H9 (cell line): ENCODE measurements at regions not wholly inside any gene's neighbourhood (a gene's known extent, or its start where the extent isn't known, plus 50 kb on each side); places are given as distances from the start of the nearest gene placed in this dataset.

Experiments
- DNase-seq: peaks from one replicate; pipeline ENCODE4 v3.0.0-alpha.2; 2017
- H2AFZ ChIP-seq: one replicate; pipeline ENCODE4 v1.6.1; 2013; ENCODE audit warnings: mild to moderate bottlenecking, low read length, control low read depth, moderate library complexity
- H2AK5ac ChIP-seq: 2 replicates; pipeline ENCODE4 v1.6.1; 2013; ENCODE audit warnings: low read length, control low read depth, mixed read lengths; ENCODE audit not compliant: insufficient read length
- H2BK120ac ChIP-seq: one replicate; pipeline ENCODE4 v1.6.1; 2013; ENCODE audit warnings: low read depth, mild to moderate bottlenecking, low read length, control low read depth, inconsistent platforms; ENCODE audit not compliant: poor library complexity, severe bottlenecking
- H2BK12ac ChIP-seq: 2 replicates; pipeline ENCODE4 v1.6.1; 2013; ENCODE audit warnings: low read length, control low read depth, mixed read lengths, low read depth; ENCODE audit not compliant: insufficient read length
- H2BK15ac ChIP-seq: 2 replicates; pipeline ENCODE4 v1.6.1; 2013; ENCODE audit warnings: low read depth, low read length, control low read depth
- H2BK20ac ChIP-seq: one replicate; pipeline ENCODE4 v1.6.1; 2013; ENCODE audit warnings: low read depth, mild to moderate bottlenecking, low read length, control low read depth, inconsistent platforms; ENCODE audit not compliant: poor library complexity, severe bottlenecking
- H2BK5ac ChIP-seq: 2 replicates; pipeline ENCODE4 v1.6.1; 2013; ENCODE audit warnings: low read length, control low read depth, mixed read lengths; ENCODE audit not compliant: insufficient read length
- H3K14ac ChIP-seq: 2 replicates; pipeline ENCODE4 v1.6.1; 2013; ENCODE audit warnings: low read length, control low read depth; ENCODE audit not compliant: insufficient read depth
- H3K18ac ChIP-seq: 2 replicates; pipeline ENCODE4 v1.6.1; 2013; ENCODE audit warnings: low read depth, mild to moderate bottlenecking, mixed read lengths, low read length, control low read depth; ENCODE audit not compliant: insufficient read length
- H3K23ac ChIP-seq: 2 replicates; pipeline ENCODE4 v1.6.1; 2013; ENCODE audit warnings: low read length, control low read depth, mixed read lengths, low read depth; ENCODE audit not compliant: insufficient read length
- H3K23me2 ChIP-seq: 2 replicates; pipeline ENCODE4 v1.6.1; 2013; ENCODE audit warnings: low read depth, mild to moderate bottlenecking, mixed read lengths, low read length, control low read depth; ENCODE audit not compliant: insufficient read length, poor library complexity, severe bottlenecking
- H3K27ac ChIP-seq: 2 replicates; pipeline ENCODE4 v1.5.1; 2013; ENCODE audit warnings: low read length, control low read depth, mixed read lengths, low read depth; ENCODE audit not compliant: insufficient read length
- H3K27me3 ChIP-seq: 2 replicates; pipeline ENCODE4 v1.6.1; 2013; ENCODE audit warnings: low read length, control low read depth, inconsistent platforms; ENCODE audit not compliant: insufficient read depth
- H3K4ac ChIP-seq: 2 replicates; pipeline ENCODE4 v1.6.1; 2013; ENCODE audit warnings: low read depth, mild to moderate bottlenecking, control low read depth, inconsistent platforms, low read length, moderate library complexity
- H3K4me1 ChIP-seq: 2 replicates; pipeline ENCODE4 v1.6.1; 2013; ENCODE audit warnings: low read length, control low read depth, inconsistent platforms; ENCODE audit not compliant: insufficient read depth
- H3K4me2 ChIP-seq: 2 replicates; pipeline ENCODE4 v1.6.1; 2013; ENCODE audit warnings: low read length, control low read depth, mixed read lengths; ENCODE audit not compliant: insufficient read length, insufficient read depth
- H3K56ac ChIP-seq: 2 replicates; pipeline ENCODE4 v1.6.1; 2013; ENCODE audit warnings: low read depth, mild to moderate bottlenecking, mixed read lengths, low read length, control low read depth; ENCODE audit not compliant: insufficient read length
- H3K79me1 ChIP-seq: 2 replicates; pipeline ENCODE4 v1.6.1; 2013; ENCODE audit warnings: low read depth, mild to moderate bottlenecking, moderate library complexity, low read length, control low read depth, inconsistent platforms; ENCODE audit not compliant: insufficient read depth, poor library complexity, severe bottlenecking
- H3K79me2 ChIP-seq: 2 replicates; pipeline ENCODE4 v1.6.1; 2013; ENCODE audit warnings: low read length, control low read depth, inconsistent platforms; ENCODE audit not compliant: insufficient read depth
- H3K9ac ChIP-seq: 2 replicates; pipeline ENCODE4 v1.6.1; 2013; ENCODE audit warnings: low read length, control low read depth, mixed read lengths; ENCODE audit not compliant: insufficient read length; ENCODE audit errors: extremely low read depth
- H3K9me3 ChIP-seq: one replicate; pipeline ENCODE4 v1.6.1; 2013; ENCODE audit warnings: low read depth, low read length, inconsistent platforms; ENCODE audit not compliant: control insufficient read depth
- H3T11ph ChIP-seq: one replicate; pipeline ENCODE4 v1.6.1; 2013; ENCODE audit warnings: mild to moderate bottlenecking, low read length, control low read depth, inconsistent platforms
- H4K20me1 ChIP-seq: one replicate; pipeline ENCODE4 v1.6.1; 2013; ENCODE audit not compliant: control insufficient read depth, insufficient read length, insufficient read depth
- H4K5ac ChIP-seq: 2 replicates; pipeline ENCODE4 v1.6.1; 2013; ENCODE audit warnings: low read depth, mild to moderate bottlenecking, mixed read lengths, low read length, control low read depth; ENCODE audit not compliant: insufficient read length
- H4K8ac ChIP-seq: replicated peaks from 2 replicates; pipeline ENCODE4 v1.6.1; 2013; ENCODE audit warnings: low read length, control low read depth, mixed read lengths, low read depth; ENCODE audit not compliant: insufficient read length
- H4K91ac ChIP-seq: 2 replicates; pipeline ENCODE4 v1.6.1; 2013; ENCODE audit warnings: low read depth, mild to moderate bottlenecking, moderate library complexity, mixed read lengths, low read length, control low read depth; ENCODE audit not compliant: insufficient read length
- H3K27ac Mint-ChIP-seq, 3 experiments: 2 replicates in 2 of 3; 3 replicates in 1 of 3; pipeline ENCODE4 v1.8.0; 2020 to 2021; ENCODE audit warnings: mixed read lengths in 3 of 3, mild to moderate bottlenecking in 1 of 3, moderate library complexity in 1 of 3
- H3K27me3 Mint-ChIP-seq: 2 replicates; pipeline ENCODE4 v1.8.0; 2021; ENCODE audit warnings: low read depth, mild to moderate bottlenecking, moderate library complexity, mixed read lengths
- H3K36me3 Mint-ChIP-seq, 3 experiments: 2 replicates in 2 of 3; 3 replicates in 1 of 3; pipeline ENCODE4 v1.8.0; 2020 to 2021; ENCODE audit warnings: low read depth in 3 of 3, mixed read lengths in 3 of 3; ENCODE audit not compliant: insufficient read depth in 1 of 3
- H3K4me1 Mint-ChIP-seq, 2 experiments: 2 replicates each; pipeline ENCODE4 v1.8.0; 2020; ENCODE audit warnings: mixed read lengths in 2 of 2
- H3K4me3 Mint-ChIP-seq, 2 experiments: 2 replicates in 1 of 2; 3 replicates in 1 of 2; pipeline ENCODE4 v1.8.0; 2020 to 2021; ENCODE audit warnings: mild to moderate bottlenecking in 2 of 2, mixed read lengths in 2 of 2, moderate library complexity in 1 of 2
- H3K9me3 Mint-ChIP-seq, 2 experiments: 2 replicates in 1 of 2; 3 replicates in 1 of 2; pipeline ENCODE4 v1.8.0; 2020; ENCODE audit warnings: mild to moderate bottlenecking in 2 of 2, mixed read lengths in 2 of 2, moderate library complexity in 1 of 2
- CTCF ChIP-seq: fragments of 200-600 bp; sonication (generic); conservative IDR thresholded peaks from 3 replicates; pipeline ENCODE4 v1.8.0; 2021; ENCODE audit warnings: antibody characterized with exemption, mild to moderate bottlenecking
- WGBS: extraction: QIAGEN DNeasy Blood & Tissue Kit; methylation state at CpG from one replicate; pipeline ENCODE4 v1.1.7; 2013; ENCODE audit warnings: missing lambda C conversion rate, low lambda C conversion rate, mixed read lengths; ENCODE audit not compliant: insufficient read length; ENCODE audit errors: extremely low coverage; 5-methylcytosine and 5-hydroxymethylcytosine counted together

GRCh38 chr3:39754549-39754948 is 54.9 kb upstream of the MYRIP start:
- no CpG with 5 or more reads among the region's 3 CpGs for WGBS
- H3K23ac ChIP-seq: no peak overlapping the region
- H2BK120ac ChIP-seq: no peak overlapping the region
- Mint-ChIP-seq H3K4me3 (no peak overlapping the region), H3K9me3 (peaks cover 3 to 5% of the 10 kb centered on the region in 2 experiments; a peak in 4 of 5 replicates), H3K36me3 (peaks cover 0 to 2% (median 0%) of the 10 kb centered on the region in 3 experiments; a peak in 1 of 7 replicates), H3K27me3 (no peaks in the 10 kb centered on the region; the same call in none of the 2 replicates), H3K27ac (no peak overlapping the region), H3K4me1 (peaks cover 0 to 2% of the 10 kb centered on the region in 2 experiments; a peak in 2 of 4 replicates)
- H2BK15ac ChIP-seq: no peak overlapping the region
- no peak overlapping the region for H4K91ac ChIP-seq
- H3K9me3 ChIP-seq: no peaks in the 10 kb centered on the region
- no peak overlapping the region for H3K4ac ChIP-seq
- no peak overlapping the region for H3K9ac ChIP-seq
- no peak overlapping the region for H2BK12ac ChIP-seq
- no peak overlapping the region for H3K18ac ChIP-seq
- no peak overlapping the region for H3K27ac ChIP-seq
- no peaks in the 10 kb centered on the region for H4K20me1 ChIP-seq
- no peak for DNase-seq
- H2BK20ac ChIP-seq: no peak overlapping the region
- H3T11ph ChIP-seq: no peak overlapping the region
- H4K8ac ChIP-seq: no peak overlapping the region
- no peak overlapping the region for H3K4me2 ChIP-seq
- no peak overlapping the region for H2AK5ac ChIP-seq
- H3K14ac ChIP-seq: no peak overlapping the region
- no peak overlapping the region for H4K5ac ChIP-seq
- no peaks in the 10 kb centered on the region for H3K79me1 ChIP-seq
- H3K79me2 ChIP-seq: no peaks in the 10 kb centered on the region
- H3K27me3 ChIP-seq: no peaks in the 10 kb centered on the region
- no peak for TF ChIP-seq CTCF
- no peaks in the 10 kb centered on the region for H3K23me2 ChIP-seq
- H2AFZ ChIP-seq: no peak overlapping the region
- no peak overlapping the region for H2BK5ac ChIP-seq
- no peaks in the 10 kb centered on the region for H3K4me1 ChIP-seq
- no peak overlapping the region for H3K56ac ChIP-seq
